HepG2 (cell line): ENCODE measurements at regions not wholly inside any gene's neighbourhood (a gene's known extent, or its start where the extent isn't known, plus 50 kb on each side); places are given as distances from the start of the nearest gene placed in this dataset.

ENCODE experiments used
- AKAP8 ChIP-seq: sonication (generic); formaldehyde crosslinking; IDR thresholded peaks from 2 replicates; pipeline ENCODE4 v1.5.1; 2020; ENCODE audit warnings: mild to moderate bottlenecking, missing genetic modification reagents
- GTF2F1 ChIP-seq: fragments of 150-350 bp; IDR thresholded peaks from 2 replicates; pipeline ENCODE4 v1.6.1; 2014; ENCODE audit warnings: low read length
- KLF11 ChIP-seq: IDR thresholded peaks from 2 replicates; pipeline ENCODE4 v1.6.1; 2016; ENCODE audit warnings: missing compliant biosample characterization
- NR3C1 ChIP-seq: sonication (generic); formaldehyde crosslinking; IDR thresholded peaks from 2 replicates; pipeline ENCODE4 v1.4.0; 2020; ENCODE audit warnings: missing genetic modification reagents
- ZBTB25 ChIP-seq: IDR thresholded peaks from 2 replicates; pipeline ENCODE4 v1.6.1; 2018; ENCODE audit warnings: missing genetic modification reagents
- ZBTB8A ChIP-seq: sonication (generic); formaldehyde crosslinking; IDR thresholded peaks from 2 replicates; pipeline ENCODE4 v1.4.0; 2020; ENCODE audit warnings: mild to moderate bottlenecking, low read depth, missing genetic modification reagents, borderline replicate concordance
- ZFP62 ChIP-seq: sonication (generic); formaldehyde crosslinking; IDR thresholded peaks from 2 replicates; pipeline ENCODE4 v1.4.0; 2020; ENCODE audit warnings: missing genetic modification reagents
- ZNF33A ChIP-seq: sonication (generic); formaldehyde crosslinking; IDR thresholded peaks from 2 replicates; pipeline ENCODE4 v1.5.1; 2020; ENCODE audit warnings: missing genetic modification reagents, mild to moderate bottlenecking, moderate library complexity, borderline replicate concordance
- ZNF441 ChIP-seq: sonication (generic); formaldehyde crosslinking; IDR thresholded peaks from 2 replicates; pipeline ENCODE4 v1.7.0; 2021; ENCODE audit warnings: missing genetic modification reagents, borderline replicate concordance
- ZNF580 ChIP-seq: IDR thresholded peaks from 2 replicates; pipeline ENCODE4 v1.6.1; 2016; ENCODE audit warnings: low read depth, borderline replicate concordance
- ZNF615 ChIP-seq: sonication (generic); formaldehyde crosslinking; IDR thresholded peaks from 2 replicates; pipeline ENCODE4 v1.5.0; 2020; ENCODE audit warnings: mild to moderate bottlenecking, missing genetic modification reagents, borderline replicate concordance
- ZNF792 ChIP-seq: IDR thresholded peaks from 2 replicates; pipeline ENCODE4 v1.6.1; 2016
- ZXDC ChIP-seq: sonication (generic); formaldehyde crosslinking; IDR thresholded peaks from 2 replicates; pipeline ENCODE4 v1.5.0; 2020; ENCODE audit warnings: mild to moderate bottlenecking, missing genetic modification reagents

GRCh38 chr7:25520516-25520915, 292.2 kb upstream of the NPVF start (continued):
- TF ChIP-seq ZNF580 (CRISPR knock-in tag) (no peak), ZBTB25 (CRISPR knock-in tag) (no peak), ZFP62 (no peak), NR3C1 (no peak), ZNF441 (CRISPR knock-in tag) (no peak), KLF11 (CRISPR knock-in tag) (no peak), ZNF615 (CRISPR knock-in tag) (no peak), GTF2F1 (no peak), ZXDC (CRISPR knock-in tag) (no peak), ZNF792 (no peak), ZNF33A (CRISPR knock-in tag) (no peak), AKAP8 (CRISPR knock-in tag) (no peak), ZBTB8A (no peak)
